ENCODE measurements at regions not wholly inside any gene's neighbourhood (a gene's known extent, or its start where the extent isn't known, plus 50 kb on each side); places are given as distances from the start of the nearest gene placed in this dataset.

GRCh38 chr6:85192186-85192585, 257.7 kb upstream of the NT5E start:
- WGBS, result 68% methylated on average over 1 of the region's 1 CpG

GRCh38 chr6:85191656-85192055, 258.2 kb upstream of the NT5E start:
- no peak overlapping the region for H3K14ac ChIP-seq (ENCODE audit: low read length in 2 of 2)
- H3K4me2 ChIP-seq (ENCODE audit: low read length, poor library complexity, severe bottlenecking), result no peak overlapping the region
- no CpG with 5 or more reads among the region's 2 CpGs for WGBS
- no peak for DNase-seq
- H2AFZ ChIP-seq (ENCODE audit: low read depth, low read length), result no peak overlapping the region
- no peak overlapping the region for H3K4ac ChIP-seq (ENCODE audit: low read depth in 1 of 2, low read length in 2 of 2)
- no peaks in the 10 kb centered on the region for H3K36me3 ChIP-seq (ENCODE audit: control insufficient read depth in 1 of 2, insufficient read depth in 2 of 2, low read depth in 1 of 2, low read length in 2 of 2)
- H3K27me3 ChIP-seq (ENCODE audit: control insufficient read depth in 1 of 2, insufficient read depth in 1 of 2, low read length in 2 of 2), result no peaks in the 10 kb centered on the region
- H2BK15ac ChIP-seq (ENCODE audit: low read depth, poor library complexity, severe bottlenecking), result no peak overlapping the region
- H3K79me1 ChIP-seq (replicated peaks; ENCODE audit: low read length, poor library complexity, severe bottlenecking), result no peaks in the 10 kb centered on the region
- peak overlapping the region; percentile 74 for H3K27ac ChIP-seq (ENCODE audit: low read length, poor library complexity, severe bottlenecking)
- H3K9ac ChIP-seq (ENCODE audit: low read length), result peak overlapping the region; percentile 68
- H4K91ac ChIP-seq (ENCODE audit: low read length), result no peak overlapping the region
- H2BK120ac ChIP-seq (ENCODE audit: low read depth, low read length), result no peak overlapping the region
- no peak overlapping the region for H2BK5ac ChIP-seq (ENCODE audit: low read depth, low read length, poor library complexity, severe bottlenecking)
- peaks cover 9% of the 10 kb centered on the region for H3K4me1 ChIP-seq (ENCODE audit: control insufficient read depth, insufficient read depth, low read depth, low read length)
- peaks cover 4% of the 10 kb centered on the region for H3K9me3 ChIP-seq (ENCODE audit: control insufficient read depth, low read length)
- no peak overlapping the region for H3K4me3 ChIP-seq (ENCODE audit: insufficient read depth in 1 of 2, low read depth in 1 of 2, low read length in 2 of 2)
- H4K8ac ChIP-seq (ENCODE audit: low read length), result no peak overlapping the region
- no peak overlapping the region for H2AK5ac ChIP-seq (ENCODE audit: low read length, severe bottlenecking)
- no peak overlapping the region for H3K23ac ChIP-seq (ENCODE audit: low read length in 2 of 2)
- H3K18ac ChIP-seq (ENCODE audit: low read depth in 1 of 2, low read length in 2 of 2), result no peak overlapping the region
- H2BK12ac ChIP-seq (ENCODE audit: low read length in 2 of 2), result no peak overlapping the region

More at GRCh38 chr6:85192186-85192585, 257.7 kb upstream of the NT5E start:
- Histone ChIP-seq H2AFZ (ENCODE audit: low read depth, low read length) (no peak overlapping the region), H2BK5ac (ENCODE audit: low read depth, low read length, poor library complexity, severe bottlenecking) (no peak overlapping the region), H3K79me1 (replicated peaks; ENCODE audit: low read length, poor library complexity, severe bottlenecking) (no peaks in the 10 kb centered on the region), H3K18ac (ENCODE audit: low read depth in 1 of 2, low read length in 2 of 2) (no peak overlapping the region), H3K9ac (ENCODE audit: low read length) (peak overlapping the region; percentile 68), H3K27ac (ENCODE audit: low read length, poor library complexity, severe bottlenecking) (peak overlapping the region; percentile 74), H4K8ac (ENCODE audit: low read length) (no peak overlapping the region), H2AK5ac (ENCODE audit: low read length, severe bottlenecking) (no peak overlapping the region), H3K4ac (ENCODE audit: low read depth in 1 of 2, low read length in 2 of 2) (no peak overlapping the region), H3K4me1 (ENCODE audit: control insufficient read depth, insufficient read depth, low read depth, low read length) (peaks cover 6% of the 10 kb centered on the region), H3K23ac (ENCODE audit: low read length in 2 of 2) (no peak overlapping the region), H2BK15ac (ENCODE audit: low read depth, poor library complexity, severe bottlenecking) (no peak overlapping the region), H3K4me2 (ENCODE audit: low read length, poor library complexity, severe bottlenecking) (no peak overlapping the region), H4K91ac (ENCODE audit: low read length) (no peak overlapping the region), H3K27me3 (ENCODE audit: control insufficient read depth in 1 of 2, insufficient read depth in 1 of 2, low read length in 2 of 2) (no peaks in the 10 kb centered on the region), H3K4me3 (ENCODE audit: insufficient read depth in 1 of 2, low read depth in 1 of 2, low read length in 2 of 2) (no peak overlapping the region), H3K14ac (ENCODE audit: low read length in 2 of 2) (no peak overlapping the region), H2BK12ac (ENCODE audit: low read length in 2 of 2) (no peak overlapping the region), H3K36me3 (ENCODE audit: control insufficient read depth in 1 of 2, insufficient read depth in 2 of 2, low read depth in 1 of 2, low read length in 2 of 2) (no peaks in the 10 kb centered on the region), H2BK120ac (ENCODE audit: low read depth, low read length) (no peak overlapping the region), H3K9me3 (ENCODE audit: control insufficient read depth, low read length) (peaks cover 4% of the 10 kb centered on the region)
- no peak for DNase-seq

- H3K18ac ChIP-seq (ENCODE audit: low read depth in 1 of 2, low read length in 2 of 2), result no peak overlapping the region
- no peak overlapping the region for H2BK12ac ChIP-seq (ENCODE audit: low read length in 2 of 2)
- H3K4me2 ChIP-seq (ENCODE audit: low read length, poor library complexity, severe bottlenecking), result no peak overlapping the region
- no peaks in the 10 kb centered on the region for H3K79me1 ChIP-seq (replicated peaks; ENCODE audit: low read length, poor library complexity, severe bottlenecking)
- DNase-seq, result no peak
- H3K9me3 ChIP-seq (ENCODE audit: control insufficient read depth, low read length), result no peaks in the 10 kb centered on the region
- H4K8ac ChIP-seq (ENCODE audit: low read length), result no peak overlapping the region
- no peak overlapping the region for H3K4ac ChIP-seq (ENCODE audit: low read depth in 1 of 2, low read length in 2 of 2)
- H2BK120ac ChIP-seq (ENCODE audit: low read depth, low read length), result no peak overlapping the region
- no peak overlapping the region for H2AFZ ChIP-seq (ENCODE audit: low read depth, low read length)
- no peaks in the 10 kb centered on the region for H3K36me3 ChIP-seq (ENCODE audit: control insufficient read depth in 1 of 2, insufficient read depth in 2 of 2, low read depth in 1 of 2, low read length in 2 of 2)
- H2BK15ac ChIP-seq (ENCODE audit: low read depth, poor library complexity, severe bottlenecking), result no peak overlapping the region
- H2BK5ac ChIP-seq (ENCODE audit: low read depth, low read length, poor library complexity, severe bottlenecking), result no peak overlapping the region
- H3K23ac ChIP-seq (ENCODE audit: low read length in 2 of 2), result no peak overlapping the region
- H3K27ac ChIP-seq (ENCODE audit: low read length, poor library complexity, severe bottlenecking), result peak overlapping the region; percentile 61
- no peak overlapping the region for H3K14ac ChIP-seq (ENCODE audit: low read length in 2 of 2)
- peak overlapping the region; percentile 80 for H3K9ac ChIP-seq (ENCODE audit: low read length)
- no peak overlapping the region for H4K91ac ChIP-seq (ENCODE audit: low read length)
- H3K27me3 ChIP-seq (ENCODE audit: control insufficient read depth in 1 of 2, insufficient read depth in 1 of 2, low read length in 2 of 2), result no peaks in the 10 kb centered on the region
- WGBS, result 92% methylated on average over 1 of the region's 1 CpG
- H3K4me1 ChIP-seq (ENCODE audit: control insufficient read depth, insufficient read depth, low read depth, low read length), result peaks cover 9% of the 10 kb centered on the region
- H2AK5ac ChIP-seq (ENCODE audit: low read length, severe bottlenecking), result no peak overlapping the region
- H3K4me3 ChIP-seq (ENCODE audit: insufficient read depth in 1 of 2, low read depth in 1 of 2, low read length in 2 of 2), result peak overlapping the region in 1 of 2 experiments; percentile 31
Measured at GRCh38 chr6:85186546-85187175, 263.2 kb upstream of the NT5E start.

- no peak overlapping the region for H3K4ac ChIP-seq (ENCODE audit: low read depth in 1 of 2, low read length in 2 of 2)
- no peaks in the 10 kb centered on the region for H3K9me3 ChIP-seq (ENCODE audit: control insufficient read depth, low read length)
- H3K18ac ChIP-seq (ENCODE audit: low read depth in 1 of 2, low read length in 2 of 2), result no peak overlapping the region
- H3K14ac ChIP-seq (ENCODE audit: low read length in 2 of 2), result no peak overlapping the region
- H2AFZ ChIP-seq (ENCODE audit: low read depth, low read length), result no peak overlapping the region
- WGBS, result 62% methylated on average over 1 of the region's 1 CpG
- H2BK15ac ChIP-seq (ENCODE audit: low read depth, poor library complexity, severe bottlenecking), result no peak overlapping the region
- peak overlapping the region; percentile 43 for H3K27ac ChIP-seq (ENCODE audit: low read length, poor library complexity, severe bottlenecking)
- H2BK5ac ChIP-seq (ENCODE audit: low read depth, low read length, poor library complexity, severe bottlenecking), result no peak overlapping the region
- no peak overlapping the region for H2AK5ac ChIP-seq (ENCODE audit: low read length, severe bottlenecking)
- no peaks in the 10 kb centered on the region for H3K36me3 ChIP-seq (ENCODE audit: control insufficient read depth in 1 of 2, insufficient read depth in 2 of 2, low read depth in 1 of 2, low read length in 2 of 2)
- H3K4me2 ChIP-seq (ENCODE audit: low read length, poor library complexity, severe bottlenecking), result no peak overlapping the region
- no peak overlapping the region for H3K23ac ChIP-seq (ENCODE audit: low read length in 2 of 2)
- no peak overlapping the region for H2BK12ac ChIP-seq (ENCODE audit: low read length in 2 of 2)
- H2BK120ac ChIP-seq (ENCODE audit: low read depth, low read length), result no peak overlapping the region
- no peak overlapping the region for H4K8ac ChIP-seq (ENCODE audit: low read length)
- DNase-seq, result no peak
- H4K91ac ChIP-seq (ENCODE audit: low read length), result no peak overlapping the region
- no peaks in the 10 kb centered on the region for H3K27me3 ChIP-seq (ENCODE audit: control insufficient read depth in 1 of 2, insufficient read depth in 1 of 2, low read length in 2 of 2)
- H3K4me3 ChIP-seq (ENCODE audit: insufficient read depth in 1 of 2, low read depth in 1 of 2, low read length in 2 of 2), result peak overlapping the region in 1 of 2 experiments; percentile 31
- peak overlapping the region; percentile 80 for H3K9ac ChIP-seq (ENCODE audit: low read length)
- no peaks in the 10 kb centered on the region for H3K79me1 ChIP-seq (replicated peaks; ENCODE audit: low read length, poor library complexity, severe bottlenecking)
- peaks cover 9% of the 10 kb centered on the region for H3K4me1 ChIP-seq (ENCODE audit: control insufficient read depth, insufficient read depth, low read depth, low read length)
Measured at GRCh38 chr6:85185977-85186376, 263.9 kb upstream of the NT5E start.

Data from mesenchymal stem cell (in vitro differentiated cells and primary cell).